Kidney epithelial cell (primary cell): ENCODE measurements at regions not wholly inside any gene's neighbourhood (a gene's known extent, or its start where the extent isn't known, plus 50 kb on each side); places are given as distances from the start of the nearest gene placed in this dataset.

Experiments
- DNase-seq: peaks from one replicate; pipeline ENCODE4 v3.0.0-alpha.2; 2010; ENCODE audit warnings: low read depth
- H3K27me3 ChIP-seq: 2 replicates; pipeline ENCODE4 v1.6.0; 2011; ENCODE audit warnings: low read length; ENCODE audit not compliant: control insufficient read depth, insufficient read depth
- H3K36me3 ChIP-seq: 2 replicates; pipeline ENCODE4 v1.5.1; 2011; ENCODE audit warnings: low read length; ENCODE audit not compliant: control insufficient read depth, insufficient read depth
- H3K4me3 ChIP-seq: 2 replicates; pipeline ENCODE4 v1.5.1; 2011; ENCODE audit warnings: low read depth, mild to moderate bottlenecking, control low read depth, low read length
- TF ChIP-seq, protein P1 (sequence below): IDR thresholded peaks from 2 replicates; pipeline ENCODE4 v1.5.1; 2011; ENCODE audit warnings: mild to moderate bottlenecking, moderate library complexity, low read length, control low read depth, inconsistent platforms; ENCODE audit not compliant: insufficient read depth, poor library complexity, severe bottlenecking

DNA sequence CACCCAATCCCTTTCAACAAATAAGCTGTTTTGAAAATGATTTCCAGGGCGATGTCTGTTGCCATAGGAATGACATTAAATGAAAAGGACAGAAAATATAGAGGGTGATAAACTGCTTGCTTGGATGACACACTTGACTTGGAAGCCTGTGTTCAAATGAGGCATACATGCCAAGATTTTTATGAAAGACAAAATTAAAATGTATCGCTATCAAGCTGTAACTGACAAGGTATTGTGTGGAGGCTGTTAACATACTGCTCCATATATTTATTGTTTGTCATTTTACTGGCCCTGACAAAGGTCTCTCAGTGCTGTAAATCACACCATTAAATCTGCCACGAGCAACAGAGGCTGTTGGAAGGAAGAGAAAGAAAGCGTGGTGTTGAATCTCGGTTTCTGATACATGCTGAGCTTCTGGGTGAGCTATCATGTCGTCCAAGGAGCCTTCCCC lies 456.2 kb upstream of the SALL1 start:
- Histone ChIP-seq H3K4me3 (no peak overlapping the region), H3K27me3 (no peaks in the 10 kb centered on the region), H3K36me3 (no peaks in the 10 kb centered on the region)
- DNase-seq: no peak
- TF ChIP-seq, protein P1, sequence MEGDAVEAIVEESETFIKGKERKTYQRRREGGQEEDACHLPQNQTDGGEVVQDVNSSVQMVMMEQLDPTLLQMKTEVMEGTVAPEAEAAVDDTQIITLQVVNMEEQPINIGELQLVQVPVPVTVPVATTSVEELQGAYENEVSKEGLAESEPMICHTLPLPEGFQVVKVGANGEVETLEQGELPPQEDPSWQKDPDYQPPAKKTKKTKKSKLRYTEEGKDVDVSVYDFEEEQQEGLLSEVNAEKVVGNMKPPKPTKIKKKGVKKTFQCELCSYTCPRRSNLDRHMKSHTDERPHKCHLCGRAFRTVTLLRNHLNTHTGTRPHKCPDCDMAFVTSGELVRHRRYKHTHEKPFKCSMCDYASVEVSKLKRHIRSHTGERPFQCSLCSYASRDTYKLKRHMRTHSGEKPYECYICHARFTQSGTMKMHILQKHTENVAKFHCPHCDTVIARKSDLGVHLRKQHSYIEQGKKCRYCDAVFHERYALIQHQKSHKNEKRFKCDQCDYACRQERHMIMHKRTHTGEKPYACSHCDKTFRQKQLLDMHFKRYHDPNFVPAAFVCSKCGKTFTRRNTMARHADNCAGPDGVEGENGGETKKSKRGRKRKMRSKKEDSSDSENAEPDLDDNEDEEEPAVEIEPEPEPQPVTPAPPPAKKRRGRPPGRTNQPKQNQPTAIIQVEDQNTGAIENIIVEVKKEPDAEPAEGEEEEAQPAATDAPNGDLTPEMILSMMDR: no peak

DNA sequence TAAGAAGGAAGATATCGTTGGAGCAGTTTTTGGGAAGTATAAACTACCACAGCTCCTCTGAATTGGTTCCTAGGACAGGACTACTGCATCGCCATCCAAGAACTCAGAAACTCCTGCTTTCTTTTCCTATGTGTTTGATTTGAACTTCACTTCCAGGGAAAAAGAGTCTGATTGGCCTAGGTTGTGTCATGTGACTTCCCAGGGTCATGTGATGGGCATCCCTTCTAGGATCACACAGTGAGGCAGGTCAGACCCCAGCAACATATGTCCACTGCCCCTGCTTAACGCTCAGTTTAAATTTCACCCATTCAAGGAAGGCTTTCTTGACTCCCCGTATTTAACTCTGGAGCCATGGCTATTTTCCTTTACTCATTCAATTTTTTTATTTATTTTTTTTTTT lies 445.2 kb upstream of the SALL1 start:
- TF ChIP-seq, protein P1: no peak
- Histone ChIP-seq H3K36me3 (no peaks in the 10 kb centered on the region), H3K4me3 (no peak overlapping the region), H3K27me3 (no peaks in the 10 kb centered on the region)
- no peak for DNase-seq

DNA sequence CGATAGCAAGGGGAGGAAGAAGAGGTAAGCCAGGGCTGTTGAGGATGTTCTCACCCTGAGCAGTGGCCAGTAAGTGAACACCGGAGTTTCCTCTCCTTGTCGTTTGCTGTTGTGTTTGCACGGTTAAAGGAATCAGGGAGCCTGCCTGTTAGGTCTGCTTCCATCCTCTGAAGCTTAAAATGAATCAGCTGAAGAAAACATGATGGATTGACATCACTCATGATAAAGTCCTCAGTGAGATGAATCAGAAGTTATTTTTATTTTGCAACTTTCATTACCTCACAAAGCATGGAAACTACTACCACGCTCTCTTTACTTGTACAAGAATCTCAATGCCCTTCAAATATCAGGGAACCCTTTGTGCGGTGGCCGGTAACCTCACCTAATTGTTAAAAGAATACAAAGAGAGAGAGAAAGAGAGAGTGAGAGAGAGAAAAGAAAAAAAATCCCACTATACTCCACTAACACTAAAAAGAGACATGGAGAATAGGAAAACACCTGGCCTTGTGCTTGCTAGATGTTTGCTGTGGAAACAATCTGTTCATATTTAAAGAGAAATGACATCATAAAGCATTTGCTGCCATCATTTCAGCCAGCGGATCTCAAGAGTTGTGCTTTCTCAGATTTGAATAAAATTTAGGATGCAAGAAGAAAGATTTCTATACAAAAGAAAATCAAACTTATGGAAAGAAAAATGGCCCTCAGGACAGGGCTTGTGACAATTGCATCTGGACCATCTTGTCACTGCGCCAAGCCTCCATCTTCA lies 441.6 kb upstream of the SALL1 start:
- H3K4me3 ChIP-seq: no peak overlapping the region
- H3K27me3 ChIP-seq: no peaks in the 10 kb centered on the region
- no peaks in the 10 kb centered on the region for H3K36me3 ChIP-seq
- peak; percentile 14 for DNase-seq
- TF ChIP-seq, protein P1: no peak

DNA sequence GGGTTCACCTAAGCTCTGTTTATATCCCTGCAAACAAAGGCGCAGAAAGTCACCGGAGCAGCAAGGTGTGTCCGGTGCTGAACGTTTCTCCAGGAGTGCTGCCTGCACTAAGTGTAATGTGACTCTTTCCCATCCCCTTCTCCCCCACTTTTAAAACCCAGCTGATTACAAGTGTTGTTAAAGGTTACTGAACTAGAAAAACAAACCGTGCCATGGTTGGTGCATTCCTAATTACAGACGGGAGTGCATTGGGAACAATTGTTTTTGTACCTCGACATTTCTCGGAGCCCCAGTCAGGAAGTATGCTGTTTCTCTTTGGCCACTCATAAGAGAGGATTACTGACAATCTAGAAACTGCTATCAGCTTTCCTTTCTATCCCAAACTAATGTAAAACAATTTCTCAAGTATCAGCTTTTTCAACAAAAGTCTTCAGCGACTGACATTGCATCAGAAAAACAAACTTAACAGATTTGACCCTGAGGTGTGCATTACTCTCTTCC lies 441.0 kb upstream of the SALL1 start:
- DNase-seq: peak; percentile 18
- no peaks in the 10 kb centered on the region for H3K36me3 ChIP-seq
- H3K27me3 ChIP-seq: no peaks in the 10 kb centered on the region
- TF ChIP-seq, protein P1: no peak
- H3K4me3 ChIP-seq: peak overlapping the region; percentile 8

DNA sequence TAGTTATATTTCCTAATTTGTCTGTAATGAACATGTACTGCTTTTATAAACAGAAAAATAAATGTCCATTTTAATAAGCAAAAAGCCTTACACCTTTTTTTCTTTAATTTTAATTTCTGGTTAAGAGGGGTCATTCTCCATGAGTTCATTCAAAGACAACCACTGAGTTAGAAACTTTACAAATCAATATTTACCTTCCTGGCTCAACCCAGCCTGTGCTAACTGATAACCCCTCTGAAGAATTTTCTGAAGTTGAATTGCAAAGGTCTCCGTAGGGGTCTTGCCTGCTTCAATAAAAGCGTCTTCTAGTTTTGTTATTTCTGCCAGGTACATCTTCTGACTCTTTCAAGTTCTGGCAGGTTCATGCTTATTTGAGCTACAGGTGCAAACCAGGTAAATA lies 440.4 kb upstream of the SALL1 start:
- Histone ChIP-seq H3K4me3 (no peak overlapping the region), H3K27me3 (no peaks in the 10 kb centered on the region), H3K36me3 (no peaks in the 10 kb centered on the region)
- no peak for DNase-seq
- TF ChIP-seq, protein P1: no peak
